K562 (cell line): ENCODE measurements at regions not wholly inside any gene's neighbourhood (a gene's known extent, or its start where the extent isn't known, plus 50 kb on each side); places are given as distances from the start of the nearest gene placed in this dataset.

Experiments used
- ATAC-seq: fragments of 200-7000 bp; cut with Tn5 transposase; 3 replicates; pipeline ENCODE4 v1.9.1; 2020; ENCODE audit warnings: moderate library complexity
- BruUV-seq: library from RNA; stranded (reverse); fragments of 400-500 nt; replicated peaks from 2 replicates; lab custom pipeline; 2021; lab: Mats Ljungman, UMichigan
- CTCF ChIA-PET: fragments of 300-600 bp; formaldehyde crosslinking; extraction: SDS; loops from one replicate; lab custom pipeline; 2021; ENCODE audit warnings: low intra/inter-chr PET ratio; lab: Yijun Ruan, JAX
- POLR2A ChIA-PET: fragments of 300-600, 350-650 bp; sonication (Branson Sonifier 250); formaldehyde crosslinking; extraction: SDS; loops from one replicate; lab custom pipeline; 2021; ENCODE audit warnings: antibody characterized with exemption, inconsistent platforms; lab: Yijun Ruan, JAX
- DNase-seq, 4 experiments: peaks; one replicate each; pipeline versions ENCODE4 v3.0.0 to v3.0.0-alpha.2; 2011 to 2018; ENCODE audit warnings: low spot score in 3 of 4, mixed read lengths in 3 of 4; ENCODE audit errors: extremely low read depth in 1 of 4
- FAIRE-seq: peaks from 2 replicates; lab custom pipeline; 2011; peaks lifted over from hg19 to GRCh38; lab: Jason Lieb, UNC
- H2AFZ ChIP-seq: 2 replicates; pipeline ENCODE4 v1.6.0; 2011; ENCODE audit warnings: low read depth, low read length, control low read depth, inconsistent platforms
- H3K27ac ChIP-seq: fragments of 200-600 bp; 3 replicates; pipeline ENCODE4 v1.8.0; 2011; ENCODE audit warnings: low read depth, mild to moderate bottlenecking, control low read depth, inconsistent platforms, low read length, moderate library complexity, mixed read lengths; ENCODE audit errors: extremely low read depth
- H3K27me3 ChIP-seq, 2 experiments: fragments of 300-600 bp in 1 of 2; 2 replicates in 1 of 2; 3 replicates in 1 of 2; pipeline versions ENCODE4 v1.6.0 to v1.8.0; 2011; ENCODE audit warnings: inconsistent platforms in 2 of 2, low read length in 2 of 2, mild to moderate bottlenecking in 1 of 2, mixed read lengths in 1 of 2, moderate library complexity in 1 of 2; ENCODE audit not compliant: control insufficient read depth in 2 of 2, insufficient read depth in 2 of 2
- H3K36me3 ChIP-seq: fragments of 300-600 bp; 3 replicates; pipeline ENCODE4 v1.8.0; 2011; ENCODE audit warnings: mild to moderate bottlenecking, low read length, inconsistent platforms; ENCODE audit not compliant: control insufficient read depth, insufficient read depth
- H3K4me1 ChIP-seq, 2 experiments: fragments of 200-600 bp in 1 of 2; replicated peaks in 1 of 2; 2 replicates in 1 of 2; 3 replicates in 1 of 2; pipeline versions ENCODE4 v1.5.1 to v1.8.0; 2011; ENCODE audit warnings: inconsistent platforms in 2 of 2, low read length in 2 of 2, mild to moderate bottlenecking in 1 of 2, mixed read lengths in 1 of 2, moderate library complexity in 1 of 2; ENCODE audit not compliant: control insufficient read depth in 2 of 2, insufficient read depth in 2 of 2
- H3K4me2 ChIP-seq: 2 replicates; pipeline ENCODE4 v1.6.1; 2011; ENCODE audit warnings: low read length, control low read depth, inconsistent platforms, mixed read lengths; ENCODE audit not compliant: insufficient read depth
- H3K4me3 ChIP-seq: fragments of 200-600 bp; sonication (generic), shearing (Covaris generic); 2 replicates; pipeline ENCODE4 v1.5.1; 2016; ENCODE audit warnings: control low read depth, inconsistent platforms
- H3K79me2 ChIP-seq: fragments of 200-600 bp; 3 replicates; pipeline ENCODE4 v1.8.0; 2011; ENCODE audit warnings: low read length, inconsistent platforms; ENCODE audit not compliant: control insufficient read depth, insufficient read depth
- H3K9ac ChIP-seq, 2 experiments: 2 replicates each; pipeline versions ENCODE4 v1.6.0 to v1.6.1; 2011; ENCODE audit warnings: low read depth in 2 of 2, low read length in 2 of 2, control low read depth in 1 of 2, inconsistent platforms in 1 of 2, mild to moderate bottlenecking in 1 of 2, mixed read lengths in 1 of 2; ENCODE audit not compliant: insufficient read depth in 1 of 2
- H3K9me1 ChIP-seq: one replicate; pipeline ENCODE4 v1.6.0; 2011; ENCODE audit warnings: inconsistent platforms, mild to moderate bottlenecking, low read length, moderate library complexity; ENCODE audit not compliant: control insufficient read depth, insufficient read depth
- H3K9me3 ChIP-seq: replicated peaks from 2 replicates; pipeline ENCODE4 v1.5.1; 2011; ENCODE audit warnings: low read depth, low read length, inconsistent platforms; ENCODE audit not compliant: control insufficient read depth, insufficient read depth
- H4K20me1 ChIP-seq: replicated peaks from 2 replicates; pipeline ENCODE4 v1.6.1; 2011; ENCODE audit warnings: low read length, inconsistent platforms, mixed read lengths; ENCODE audit not compliant: control insufficient read depth, insufficient read depth
- CBFA2T2 ChIP-seq: fragments of 450-650 bp; conservative IDR thresholded peaks from 2 replicates; pipeline ENCODE4 v1.6.1; 2017; ENCODE audit warnings: mild to moderate bottlenecking
- CBFA2T3 ChIP-seq: fragments of 450-650 bp; IDR thresholded peaks from 2 replicates; pipeline ENCODE4 v1.6.1; 2017
- CGGBP1 ChIP-seq: fragments of 250-450 bp; sonication (Bioruptor Pico); IDR thresholded peaks from 2 replicates; pipeline ENCODE4 v1.9.0; 2021; ENCODE audit warnings: mild to moderate bottlenecking
- FOSL1 ChIP-seq: fragments of 200-800 bp; sonication (Bioruptor generic); conservative IDR thresholded peaks from 2 replicates; pipeline ENCODE4 v1.6.1; 2016; ENCODE audit warnings: missing genetic modification characterization, missing compliant biosample characterization
- GATAD2A ChIP-seq: fragments of 450-650 bp; IDR thresholded peaks from 2 replicates; pipeline ENCODE4 v1.6.1; 2017
- IFI16 ChIP-seq: fragments of 250-450 bp; sonication (Bioruptor Pico); IDR thresholded peaks from 2 replicates; pipeline ENCODE4 v2.1.2; 2022; ENCODE audit warnings: mild to moderate bottlenecking, inconsistent platforms
- MEIS2 ChIP-seq: fragments of 450-650 bp; IDR thresholded peaks from 2 replicates; pipeline ENCODE4 v1.6.1; 2014; ENCODE audit warnings: mild to moderate bottlenecking; ENCODE audit not compliant: partially characterized antibody
- MTA1 ChIP-seq: fragments of 450-650 bp; IDR thresholded peaks from 2 replicates; pipeline ENCODE4 v1.6.1; 2017; ENCODE audit warnings: borderline replicate concordance
- NCOR1 ChIP-seq: fragments of 450-650 bp; IDR thresholded peaks from 2 replicates; pipeline ENCODE4 v1.6.1; 2016; ENCODE audit warnings: mild to moderate bottlenecking, moderate library complexity
- NFIC ChIP-seq: fragments of 450-650 bp; IDR thresholded peaks from 2 replicates; pipeline ENCODE4 v1.6.1; 2017; ENCODE audit warnings: mild to moderate bottlenecking, inconsistent platforms
- SMARCB1 ChIP-seq: IDR thresholded peaks from 2 replicates; pipeline ENCODE4 v1.6.1; 2011; ENCODE audit warnings: improper control_type of control experiment, low read depth; ENCODE audit not compliant: insufficient read length
- ZBTB12 ChIP-seq: fragments of 250-450 bp; sonication (Bioruptor Pico); IDR thresholded peaks from 2 replicates; pipeline ENCODE4 v1.4.0; 2020
- ZEB2 ChIP-seq: fragments of 450-650 bp; IDR thresholded peaks from 2 replicates; pipeline ENCODE4 v1.6.1; 2016
- ZFP36 ChIP-seq: fragments of 150-350 bp; IDR thresholded peaks from 2 replicates; pipeline ENCODE4 v1.6.1; 2018; ENCODE audit warnings: low read length, low read depth; ENCODE audit not compliant: partially characterized antibody
- WGBS: fragments of 100-300 bp; shearing (Covaris generic); methylation state at CpG from one replicate; pipeline ENCODE4 v1.1.6; 2016; ENCODE audit warnings: low coverage, mixed read lengths; ENCODE audit not compliant: insufficient coverage; ENCODE audit errors: missing lambda C conversion rate; 5-methylcytosine and 5-hydroxymethylcytosine counted together
- in situ Hi-C: fragments of 300-500 bp; cut with MboI; formaldehyde crosslinking; loops from 4 replicates; pipeline ENCODE4 v1.15.0; 2018; ENCODE audit warnings: inconsistent platforms, mixed read lengths
- intact Hi-C: fragments of 100-400 bp; cut with micrococcal nuclease; formaldehyde crosslinking; loops from 2 replicates; pipeline ENCODE4 v1.14.2; 2022
- TF ChIP-seq, protein P1 (sequence below): sonication (generic); formaldehyde crosslinking; IDR thresholded peaks from 2 replicates; pipeline ENCODE4 v1.8.0; 2022; ENCODE audit warnings: missing genetic modification reagents, mild to moderate bottlenecking, borderline replicate concordance
- TF ChIP-seq, protein P2 (sequence below), 2 experiments: fragments of 450-650 bp in 1 of 2; sonication (generic) in 1 of 2; formaldehyde crosslinking in 1 of 2; IDR thresholded peaks in 1 of 2; conservative IDR thresholded peaks in 1 of 2; 2 replicates each; pipeline versions ENCODE4 v1.6.1 to v1.8.1; 2016 to 2023; ENCODE audit warnings: mild to moderate bottlenecking in 2 of 2, moderate library complexity in 2 of 2, inconsistent platforms in 1 of 2, missing genetic modification reagents in 1 of 2
- TF ChIP-seq, protein P3 (sequence below): fragments of 450-650 bp; formaldehyde crosslinking; IDR thresholded peaks from 2 replicates; pipeline ENCODE4 v1.4.0; 2022; ENCODE audit warnings: missing genetic modification characterization

DNA sequence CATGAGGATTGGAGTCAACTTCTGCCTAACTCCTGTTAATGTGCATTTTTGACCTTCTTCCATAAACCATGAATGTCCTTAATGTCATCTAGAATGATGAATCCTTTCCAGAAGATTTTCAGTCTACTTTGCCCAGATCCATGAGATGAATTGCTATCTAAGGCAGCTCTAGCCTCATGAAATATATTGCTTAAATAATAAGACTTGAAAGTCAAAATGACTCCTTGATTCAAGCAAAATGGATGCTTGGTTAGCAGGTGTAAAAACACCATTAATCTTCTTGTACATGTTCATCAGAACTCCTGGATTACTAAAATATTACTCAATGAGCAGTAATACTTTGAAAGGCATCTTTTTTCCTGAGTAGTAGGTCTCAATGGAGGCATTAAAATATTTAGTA, 238.5 kb upstream of the ZC3H12C start (continued):
- TF ChIP-seq ZFP36 = no peak
- TF ChIP-seq ZBTB12 (CRISPR knock-in tag) = no peak
- TF ChIP-seq IFI16 (CRISPR knock-in tag) = no peak
- TF ChIP-seq CGGBP1 (CRISPR knock-in tag) = no peak
- no peak for TF ChIP-seq SMARCB1
- no peak for TF ChIP-seq MTA1
- no peak for TF ChIP-seq ZEB2
- TF ChIP-seq, protein P1, sequence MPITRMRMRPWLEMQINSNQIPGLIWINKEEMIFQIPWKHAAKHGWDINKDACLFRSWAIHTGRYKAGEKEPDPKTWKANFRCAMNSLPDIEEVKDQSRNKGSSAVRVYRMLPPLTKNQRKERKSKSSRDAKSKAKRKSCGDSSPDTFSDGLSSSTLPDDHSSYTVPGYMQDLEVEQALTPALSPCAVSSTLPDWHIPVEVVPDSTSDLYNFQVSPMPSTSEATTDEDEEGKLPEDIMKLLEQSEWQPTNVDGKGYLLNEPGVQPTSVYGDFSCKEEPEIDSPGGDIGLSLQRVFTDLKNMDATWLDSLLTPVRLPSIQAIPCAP (CRISPR knock-in tag) = no peak

DNA sequence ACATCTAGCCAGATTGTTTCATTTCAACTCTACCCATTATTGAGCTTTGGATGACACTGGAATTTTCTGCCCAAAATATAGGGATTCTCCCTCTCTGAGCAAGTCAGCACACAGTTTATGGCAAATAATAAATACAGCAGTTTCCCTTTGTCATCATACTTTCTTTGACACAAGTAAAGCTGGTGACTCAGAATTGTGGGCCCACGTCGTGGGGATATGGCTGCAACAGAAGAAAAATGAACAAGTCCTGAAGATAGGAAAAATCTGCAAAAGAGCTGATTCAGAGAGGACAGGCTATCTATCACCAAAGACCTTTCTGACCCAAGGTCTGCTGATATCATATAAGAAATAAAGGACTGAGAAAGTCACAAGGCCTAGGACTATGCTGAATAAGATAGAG, 236.3 kb upstream of the ZC3H12C start:
- Histone ChIP-seq H3K9ac (no peak overlapping the region), H3K9me3 (no peaks in the 10 kb centered on the region; the same call in 1 of the 2 replicates), H3K9me1 (no peaks in the 10 kb centered on the region), H3K4me1 (peaks cover 0 to 3% of the 10 kb centered on the region in 2 experiments; a peak in 1 of 5 replicates), H3K36me3 (no peaks in the 10 kb centered on the region), H4K20me1 (no peaks in the 10 kb centered on the region), H2AFZ (peak overlapping the region; percentile 56), H3K4me2 (no peak overlapping the region), H3K27ac (peak overlapping the region; percentile 35; the same call in 1 of the 3 replicates), H3K27me3 (no peaks in the 10 kb centered on the region), H3K4me3 (no peak overlapping the region), H3K79me2 (no peaks in the 10 kb centered on the region)
- ChIA-PET CTCF (no interaction called here), POLR2A (no interaction called here)
- FAIRE-seq (no peak), ATAC-seq (no peak), DNase-seq (peak in 1 of 4 experiments; percentile 25)
- in situ Hi-C loops = no loop called here
- 0% methylated on average over 2 of the region's 2 CpGs for WGBS
- no TSS peak for BruUV-seq
- intact Hi-C loops = loop anchor here (5.0 to 10.0 kb wide), 3 partner anchors 238 to 1160 kb away; partner anchors contain the start of gene ZC3H12C
- TF ChIP-seq, protein P2, sequence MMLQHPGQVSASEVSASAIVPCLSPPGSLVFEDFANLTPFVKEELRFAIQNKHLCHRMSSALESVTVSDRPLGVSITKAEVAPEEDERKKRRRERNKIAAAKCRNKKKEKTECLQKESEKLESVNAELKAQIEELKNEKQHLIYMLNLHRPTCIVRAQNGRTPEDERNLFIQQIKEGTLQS (IDR thresholded peaks at IDR 0.05) = peak; percentile 26; the same call in 1 of the 2 replicates
- TF ChIP-seq, protein P2 (CRISPR knock-in tag; conservative IDR thresholded peaks at IDR 0.05) = no peak
- TF ChIP-seq FOSL1 (tag) = peak; percentile 58
- TF ChIP-seq NFIC = no peak
- no peak for TF ChIP-seq GATAD2A
- TF ChIP-seq, protein P3, sequence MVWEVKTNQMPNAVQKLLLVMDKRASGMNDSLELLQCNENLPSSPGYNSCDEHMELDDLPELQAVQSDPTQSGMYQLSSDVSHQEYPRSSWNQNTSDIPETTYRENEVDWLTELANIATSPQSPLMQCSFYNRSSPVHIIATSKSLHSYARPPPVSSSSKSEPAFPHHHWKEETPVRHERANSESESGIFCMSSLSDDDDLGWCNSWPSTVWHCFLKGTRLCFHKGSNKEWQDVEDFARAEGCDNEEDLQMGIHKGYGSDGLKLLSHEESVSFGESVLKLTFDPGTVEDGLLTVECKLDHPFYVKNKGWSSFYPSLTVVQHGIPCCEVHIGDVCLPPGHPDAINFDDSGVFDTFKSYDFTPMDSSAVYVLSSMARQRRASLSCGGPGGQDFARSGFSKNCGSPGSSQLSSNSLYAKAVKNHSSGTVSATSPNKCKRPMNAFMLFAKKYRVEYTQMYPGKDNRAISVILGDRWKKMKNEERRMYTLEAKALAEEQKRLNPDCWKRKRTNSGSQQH (CRISPR knock-in tag) = no peak
- TF ChIP-seq NCOR1 = 0 out of 2 replicates have a peak, but pooled peaks have one; percentile 20
- TF ChIP-seq CBFA2T2 = 0 out of 2 replicates have a peak, but pooled peaks have one; percentile 9
- peak; percentile 38; the same call in 1 of the 2 replicates for TF ChIP-seq CBFA2T3
- peak; percentile 46 for TF ChIP-seq MEIS2
